Loucy (cell line): ENCODE measurements at regions not wholly inside any gene's neighbourhood (a gene's known extent, or its start where the extent isn't known, plus 50 kb on each side); places are given as distances from the start of the nearest gene placed in this dataset.

Source experiments
- H2AFZ ChIP-seq: fragments of 200-600 bp; sonication (generic); 2 replicates; pipeline ENCODE4 v1.6.0; 2016; ENCODE audit warnings: antibody characterized with exemption, mild to moderate bottlenecking, low read length, moderate library complexity
- H3F3A ChIP-seq: fragments of 200-600 bp; 2 replicates; pipeline ENCODE4 v1.6.0; 2016; ENCODE audit warnings: antibody characterized with exemption, low read depth, mild to moderate bottlenecking
- H3K27me3 ChIP-seq: fragments of 200-600 bp; sonication (generic); 2 replicates; pipeline ENCODE4 v1.6.1; 2014; ENCODE audit warnings: low read length, mild to moderate bottlenecking; ENCODE audit not compliant: insufficient read depth, poor library complexity, severe bottlenecking
- H3K36me3 ChIP-seq: fragments of 200-600 bp; sonication (generic); 2 replicates; pipeline ENCODE4 v1.6.1; 2016; ENCODE audit warnings: low read length; ENCODE audit not compliant: insufficient read depth
- H3K4me1 ChIP-seq: fragments of 200-600 bp; sonication (generic); 2 replicates; pipeline ENCODE4 v1.5.1; 2014; ENCODE audit warnings: low read length, mild to moderate bottlenecking; ENCODE audit not compliant: insufficient read depth, poor library complexity, severe bottlenecking
- H3K4me2 ChIP-seq: fragments of 200-600 bp; sonication (generic); 2 replicates; pipeline ENCODE4 v1.6.0; 2014; ENCODE audit warnings: antibody characterized with exemption, low read length, low read depth, mild to moderate bottlenecking; ENCODE audit not compliant: poor library complexity, severe bottlenecking
- H3K4me3 ChIP-seq: fragments of 200-600 bp; sonication (generic); 2 replicates; pipeline ENCODE4 v1.5.1; 2014; ENCODE audit warnings: low read length, mild to moderate bottlenecking, mixed read lengths; ENCODE audit not compliant: poor library complexity, severe bottlenecking
- H3K79me2 ChIP-seq: fragments of 200-600 bp; sonication (generic); 2 replicates; pipeline ENCODE4 v1.6.1; 2014; ENCODE audit warnings: low read length; ENCODE audit not compliant: insufficient read depth
- H3K9ac ChIP-seq: fragments of 200-600 bp; sonication (generic); 2 replicates; pipeline ENCODE4 v1.6.0; 2014; ENCODE audit warnings: mild to moderate bottlenecking, low read depth, low read length, moderate library complexity; ENCODE audit not compliant: poor library complexity, severe bottlenecking
- H3K9me2 ChIP-seq: fragments of 200-600 bp; sonication (generic); replicated peaks from 2 replicates; pipeline ENCODE4 v1.6.1; 2016; ENCODE audit warnings: low read depth, low read length, mixed read lengths
- H3K9me3 ChIP-seq: fragments of 200-600 bp; sonication (generic); 2 replicates; pipeline ENCODE4 v1.6.1; 2014; ENCODE audit warnings: mild to moderate bottlenecking, antibody characterized with exemption, low read length, low read depth; ENCODE audit not compliant: insufficient read depth
- H4K20me1 ChIP-seq: fragments of 200-600 bp; sonication (generic); 2 replicates; pipeline ENCODE4 v1.6.0; 2014; ENCODE audit warnings: antibody characterized with exemption, low read length, mild to moderate bottlenecking; ENCODE audit not compliant: insufficient read depth, poor library complexity, severe bottlenecking
- EZH2phosphoT487 ChIP-seq: fragments of 200-600 bp; IDR thresholded peaks from 2 replicates; pipeline ENCODE4 v1.6.1; 2018; ENCODE audit warnings: antibody characterized with exemption, mild to moderate bottlenecking, moderate library complexity, borderline replicate concordance
- TF ChIP-seq, protein P1 (sequence below): fragments of 200-600 bp; sonication (generic); conservative IDR thresholded peaks from 2 replicates; pipeline ENCODE4 v1.5.1; 2014; ENCODE audit warnings: mild to moderate bottlenecking, antibody characterized with exemption, low read length

DNA sequence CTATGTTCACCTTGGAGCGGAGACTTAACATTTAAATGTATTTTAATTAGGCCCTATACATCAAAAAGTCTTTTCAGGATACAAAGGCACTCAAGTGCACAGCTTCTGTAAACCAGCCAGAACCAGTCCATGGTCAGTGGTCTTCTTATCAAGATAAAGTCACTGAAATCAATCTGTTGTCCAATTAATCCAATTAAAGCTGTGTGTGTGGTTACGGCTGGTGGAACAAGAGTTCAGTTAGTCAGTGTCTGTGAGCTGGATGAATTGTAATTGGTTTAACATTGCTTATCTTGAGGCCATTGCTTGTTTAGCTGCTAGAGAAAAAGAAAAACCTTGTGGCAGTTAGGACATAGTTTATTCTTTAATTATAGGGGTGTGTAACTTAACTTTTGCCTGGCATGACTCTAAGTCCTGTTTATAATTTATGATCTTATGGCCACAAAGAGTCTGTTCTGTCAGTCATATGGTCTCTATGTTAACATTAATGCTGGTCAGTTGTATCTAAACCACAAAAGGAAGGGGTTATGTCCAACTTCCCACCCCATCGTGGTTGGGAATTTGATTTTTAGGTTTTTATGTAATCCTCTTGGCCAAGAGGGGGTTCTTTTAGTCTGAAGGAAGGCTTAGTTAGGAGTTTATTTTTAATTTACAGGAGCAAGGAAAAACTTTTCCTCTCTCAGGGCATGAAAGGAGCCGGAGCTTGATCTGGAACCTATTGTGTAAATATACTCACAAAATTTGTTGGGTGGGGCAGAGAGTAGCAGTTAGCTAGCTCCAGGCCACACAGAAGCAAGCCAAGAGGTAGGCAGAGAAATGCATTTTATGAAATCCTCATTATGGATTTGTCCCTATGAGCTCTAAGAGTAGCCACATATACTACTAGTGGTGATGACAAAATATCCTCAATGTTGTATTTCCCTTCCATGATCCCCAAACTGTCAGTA, 665.7 kb upstream of the ACTRT1 start:
- H3K27me3 ChIP-seq: no peaks in the 10 kb centered on the region
- no peaks in the 10 kb centered on the region for H3K79me2 ChIP-seq
- no peaks in the 10 kb centered on the region for H4K20me1 ChIP-seq
- H3K4me2 ChIP-seq: no peak overlapping the region
- H3K9me2 ChIP-seq: no peaks in the 10 kb centered on the region
- H3F3A ChIP-seq: no peaks in the 10 kb centered on the region
- no peaks in the 10 kb centered on the region for H3K36me3 ChIP-seq
- no peak for TF ChIP-seq EZH2phosphoT487
- TF ChIP-seq, protein P1, sequence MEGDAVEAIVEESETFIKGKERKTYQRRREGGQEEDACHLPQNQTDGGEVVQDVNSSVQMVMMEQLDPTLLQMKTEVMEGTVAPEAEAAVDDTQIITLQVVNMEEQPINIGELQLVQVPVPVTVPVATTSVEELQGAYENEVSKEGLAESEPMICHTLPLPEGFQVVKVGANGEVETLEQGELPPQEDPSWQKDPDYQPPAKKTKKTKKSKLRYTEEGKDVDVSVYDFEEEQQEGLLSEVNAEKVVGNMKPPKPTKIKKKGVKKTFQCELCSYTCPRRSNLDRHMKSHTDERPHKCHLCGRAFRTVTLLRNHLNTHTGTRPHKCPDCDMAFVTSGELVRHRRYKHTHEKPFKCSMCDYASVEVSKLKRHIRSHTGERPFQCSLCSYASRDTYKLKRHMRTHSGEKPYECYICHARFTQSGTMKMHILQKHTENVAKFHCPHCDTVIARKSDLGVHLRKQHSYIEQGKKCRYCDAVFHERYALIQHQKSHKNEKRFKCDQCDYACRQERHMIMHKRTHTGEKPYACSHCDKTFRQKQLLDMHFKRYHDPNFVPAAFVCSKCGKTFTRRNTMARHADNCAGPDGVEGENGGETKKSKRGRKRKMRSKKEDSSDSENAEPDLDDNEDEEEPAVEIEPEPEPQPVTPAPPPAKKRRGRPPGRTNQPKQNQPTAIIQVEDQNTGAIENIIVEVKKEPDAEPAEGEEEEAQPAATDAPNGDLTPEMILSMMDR: no peak
- H3K9me3 ChIP-seq: no peaks in the 10 kb centered on the region
- H3K4me1 ChIP-seq: no peaks in the 10 kb centered on the region
- no peak overlapping the region for H3K4me3 ChIP-seq
- no peak overlapping the region for H2AFZ ChIP-seq
- H3K9ac ChIP-seq: no peak overlapping the region

DNA sequence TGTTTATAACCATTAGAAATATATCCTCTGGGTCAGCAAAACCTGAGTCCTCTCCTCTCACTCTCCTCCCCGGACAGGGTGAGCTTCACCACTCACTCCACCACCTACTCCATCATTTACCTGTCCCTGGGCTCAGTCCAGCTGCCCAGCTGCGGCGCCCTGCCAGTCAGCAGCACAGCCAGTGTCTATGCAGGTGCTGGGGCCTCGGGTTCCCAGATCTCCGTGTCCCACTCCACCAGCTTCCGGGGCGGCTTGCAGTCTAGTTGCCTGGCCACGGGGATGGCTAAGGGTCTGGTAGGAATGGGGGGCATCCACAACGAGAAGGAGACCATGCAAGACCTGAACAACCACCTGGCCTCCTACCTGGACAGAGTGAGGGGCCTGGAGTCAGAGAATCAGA, 662.2 kb upstream of the ACTRT1 start:
- no peak overlapping the region for H3K9ac ChIP-seq
- H3K9me2 ChIP-seq: no peaks in the 10 kb centered on the region
- no peak overlapping the region for H3K4me2 ChIP-seq
- no peaks in the 10 kb centered on the region for H3K36me3 ChIP-seq
- H3F3A ChIP-seq: no peaks in the 10 kb centered on the region
- no peaks in the 10 kb centered on the region for H3K9me3 ChIP-seq
- no peaks in the 10 kb centered on the region for H3K4me1 ChIP-seq
- no peak overlapping the region for H3K4me3 ChIP-seq
- no peak for TF ChIP-seq EZH2phosphoT487
- TF ChIP-seq, protein P1: no peak
- no peaks in the 10 kb centered on the region for H3K79me2 ChIP-seq
- no peaks in the 10 kb centered on the region for H3K27me3 ChIP-seq
- H4K20me1 ChIP-seq: no peaks in the 10 kb centered on the region
- no peak overlapping the region for H2AFZ ChIP-seq

DNA sequence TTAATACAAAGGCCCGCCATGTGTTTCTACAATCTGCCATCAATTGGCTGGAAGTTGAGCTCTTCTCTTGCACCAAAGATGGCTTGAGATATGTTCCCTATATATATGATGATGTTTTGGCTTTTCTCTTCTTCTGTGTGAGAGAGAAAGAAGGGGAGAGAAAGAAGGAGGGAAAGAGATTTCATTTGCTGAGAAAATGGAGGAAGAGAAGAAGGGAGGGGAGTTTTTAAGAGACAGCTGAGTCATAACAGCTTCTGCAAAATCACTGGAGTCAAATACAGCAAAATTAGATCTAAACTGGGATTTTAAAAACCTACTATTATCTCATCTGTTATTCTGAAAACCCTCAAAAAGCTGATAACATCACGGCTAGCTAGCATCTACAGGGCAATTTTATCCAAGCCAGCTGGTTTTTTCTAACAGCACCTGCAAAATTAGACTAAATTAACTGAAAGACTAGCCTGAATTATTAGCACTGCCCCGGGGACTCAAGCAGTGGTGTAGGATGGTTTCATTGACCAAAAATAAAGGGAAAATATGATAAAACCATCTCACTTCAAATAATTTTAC, 647.6 kb upstream of the ACTRT1 start:
- no peak overlapping the region for H3K4me2 ChIP-seq
- no peaks in the 10 kb centered on the region for H3K9me3 ChIP-seq
- H3K9ac ChIP-seq: no peak overlapping the region
- H4K20me1 ChIP-seq: no peaks in the 10 kb centered on the region
- no peaks in the 10 kb centered on the region for H3K36me3 ChIP-seq
- no peak overlapping the region for H2AFZ ChIP-seq
- H3K9me2 ChIP-seq: no peaks in the 10 kb centered on the region
- H3K79me2 ChIP-seq: no peaks in the 10 kb centered on the region
- TF ChIP-seq, protein P1: no peak
- TF ChIP-seq EZH2phosphoT487: no peak
- H3K27me3 ChIP-seq: no peaks in the 10 kb centered on the region
- H3K4me1 ChIP-seq: no peaks in the 10 kb centered on the region
- H3F3A ChIP-seq: no peaks in the 10 kb centered on the region
- H3K4me3 ChIP-seq: no peak overlapping the region
